Activated T-cell treated with anti-CD3 and anti-CD28 coated beads, Interleukin-2, amount 50 U/mL, for 48 hours (primary cell): ENCODE measurements at regions not wholly inside any gene's neighbourhood (a gene's known extent, or its start where the extent isn't known, plus 50 kb on each side); places are given as distances from the start of the nearest gene placed in this dataset.
"Not testable (repeated sequence)": the region's sequence is repeated elsewhere in the genome, so short reads cannot be mapped to it uniquely, and the experiment has no call there.

Experiments used
- DNase-seq, 2 experiments: peaks; one replicate each; pipeline ENCODE4 v3.0.0-alpha.2; 2020

- no peak for DNase-seq
These were observed 452.0 kb downstream of the PREX1 start for GRCh38 chr20:48375804-48376203.

DNA sequence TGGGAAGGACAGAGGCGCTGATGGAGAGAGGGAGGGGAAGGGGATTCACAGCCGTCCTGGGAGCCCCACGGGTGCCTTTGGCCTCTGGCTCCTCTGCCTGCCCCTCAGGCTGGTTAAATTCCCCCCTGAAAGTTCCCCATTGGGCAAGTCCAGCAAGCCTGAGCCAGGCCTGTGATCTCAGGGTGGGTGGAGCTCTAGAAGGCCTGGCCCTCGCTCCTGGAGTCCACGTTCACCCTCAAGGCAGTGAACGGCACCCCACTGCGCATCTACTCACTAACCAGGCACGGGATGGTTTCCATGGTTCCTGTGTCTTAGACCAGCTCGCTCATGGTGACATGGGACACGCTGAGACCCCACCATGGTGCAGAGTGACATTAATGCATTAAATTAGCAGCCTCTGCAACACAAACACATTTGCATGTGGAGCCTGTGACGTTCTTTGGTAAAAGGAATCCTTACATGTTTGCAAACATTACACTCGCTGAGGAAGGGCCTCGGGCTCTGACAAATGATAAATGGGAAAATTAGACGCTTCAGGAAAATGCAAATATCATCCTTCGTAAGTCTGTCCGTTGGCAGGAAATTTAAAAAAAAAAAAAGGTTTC lies 452.7 kb downstream of the PREX1 start:
- DNase-seq, result no peak

DNA sequence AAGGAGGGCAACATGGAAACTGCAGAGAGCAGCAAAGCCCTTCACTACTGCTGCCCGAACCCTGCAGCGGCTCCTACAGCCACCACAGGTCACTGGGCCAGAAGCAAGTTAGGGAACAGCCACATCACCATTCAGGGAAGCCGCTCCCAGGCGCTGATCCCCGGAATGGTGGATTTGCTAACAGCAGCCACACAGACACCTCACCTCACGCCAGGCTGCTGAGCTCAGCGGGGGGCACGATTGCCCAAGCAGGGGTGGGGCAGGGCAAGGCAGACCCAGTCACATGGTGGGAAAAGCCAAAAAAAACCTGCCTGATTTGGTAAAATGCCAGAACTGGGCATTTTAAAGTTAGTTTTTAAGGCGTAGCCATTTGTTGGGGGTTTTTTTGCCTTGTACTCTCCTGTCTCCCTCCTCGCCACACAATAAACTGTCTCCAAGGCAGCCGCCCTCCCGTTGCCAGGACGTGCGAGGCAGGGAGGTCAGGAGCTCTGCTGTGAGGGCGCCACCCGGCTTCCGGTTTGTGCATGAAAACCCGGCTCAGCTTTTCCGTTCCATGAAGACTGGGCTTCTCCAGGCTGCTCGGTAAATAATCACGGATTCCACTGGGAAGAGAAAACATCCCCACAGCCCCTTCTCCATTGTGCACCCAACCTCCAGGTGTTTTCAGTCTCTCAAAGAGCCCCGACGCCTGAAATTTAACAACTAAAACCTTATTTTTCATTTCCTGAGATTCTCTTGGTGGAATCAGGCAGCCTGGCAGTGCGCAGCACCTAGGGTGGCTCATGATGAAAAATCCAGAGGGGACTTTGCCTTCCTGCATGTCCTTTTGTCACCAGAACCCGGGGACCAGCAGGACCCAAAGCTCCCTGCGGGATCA lies 453.5 kb downstream of the PREX1 start:
- not testable (repeated sequence) for DNase-seq

DNA sequence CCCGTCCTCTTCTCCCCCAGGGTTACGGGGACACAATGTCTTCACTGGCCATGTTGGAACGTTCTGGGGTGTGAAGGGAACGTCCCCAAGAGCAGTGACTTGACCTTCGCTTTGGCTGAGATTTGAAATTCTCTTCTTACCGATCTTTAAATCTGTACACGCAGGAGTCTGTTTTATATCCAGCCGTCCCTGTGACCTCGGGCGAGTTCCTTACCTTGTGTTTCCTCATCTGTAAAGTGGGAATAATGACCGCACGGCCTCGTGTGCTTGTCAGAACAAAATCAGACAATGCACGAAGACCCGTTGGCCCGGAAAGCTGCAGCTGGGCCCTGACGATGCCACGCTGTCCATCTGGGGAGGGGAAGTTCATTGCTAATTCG lies 454.3 kb downstream of the PREX1 start:
- no peak for DNase-seq

DNA sequence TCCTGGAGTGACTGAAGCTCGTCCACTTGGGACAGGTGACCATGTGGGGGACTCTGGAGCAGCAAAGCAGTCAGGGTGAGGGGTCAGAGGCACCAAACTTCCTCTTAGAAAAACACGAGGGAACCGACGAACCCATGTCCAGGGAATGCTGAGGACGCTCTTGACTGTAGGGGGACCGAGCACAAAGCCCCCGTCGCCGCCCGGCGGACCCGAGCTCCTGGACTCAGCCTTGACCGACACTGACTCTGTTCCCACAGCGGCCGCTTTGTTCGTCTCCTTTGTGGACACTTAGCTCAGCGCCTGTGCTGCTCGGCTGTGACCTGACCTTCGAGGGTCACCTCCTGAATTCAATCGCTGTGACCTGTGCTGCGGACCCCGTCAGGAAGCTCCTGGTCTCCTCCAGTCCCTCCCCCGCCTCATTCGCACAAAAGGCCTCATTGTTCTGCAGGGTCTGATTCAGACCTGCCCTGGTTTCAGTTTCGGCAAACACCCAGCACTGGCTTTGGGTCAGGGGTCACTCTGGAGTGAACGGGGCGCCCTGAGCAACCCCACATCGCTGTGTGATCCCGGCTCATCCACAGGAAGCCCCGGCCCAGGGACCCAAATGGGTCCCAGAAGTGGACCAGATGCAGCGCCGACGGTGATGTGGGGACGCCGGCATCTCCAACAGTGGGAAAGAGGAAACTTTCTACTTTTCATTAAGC lies 454.8 kb downstream of the PREX1 start:
- not testable (repeated sequence) for DNase-seq

GRCh38 chr20:48371211-48371610 lies 456.6 kb downstream of the PREX1 start:
- DNase-seq, result no peak

- DNase-seq, result not testable (repeated sequence)
These were observed 459.2 kb downstream of the PREX1 start for GRCh38 chr20:48368580-48369021.

- DNase-seq, result not testable (repeated sequence)
These were observed 460.0 kb downstream of the PREX1 start for GRCh38 chr20:48367541-48368358.

- no peak for DNase-seq
These were observed 461.6 kb downstream of the PREX1 start for GRCh38 chr20:48366230-48366629.

DNA sequence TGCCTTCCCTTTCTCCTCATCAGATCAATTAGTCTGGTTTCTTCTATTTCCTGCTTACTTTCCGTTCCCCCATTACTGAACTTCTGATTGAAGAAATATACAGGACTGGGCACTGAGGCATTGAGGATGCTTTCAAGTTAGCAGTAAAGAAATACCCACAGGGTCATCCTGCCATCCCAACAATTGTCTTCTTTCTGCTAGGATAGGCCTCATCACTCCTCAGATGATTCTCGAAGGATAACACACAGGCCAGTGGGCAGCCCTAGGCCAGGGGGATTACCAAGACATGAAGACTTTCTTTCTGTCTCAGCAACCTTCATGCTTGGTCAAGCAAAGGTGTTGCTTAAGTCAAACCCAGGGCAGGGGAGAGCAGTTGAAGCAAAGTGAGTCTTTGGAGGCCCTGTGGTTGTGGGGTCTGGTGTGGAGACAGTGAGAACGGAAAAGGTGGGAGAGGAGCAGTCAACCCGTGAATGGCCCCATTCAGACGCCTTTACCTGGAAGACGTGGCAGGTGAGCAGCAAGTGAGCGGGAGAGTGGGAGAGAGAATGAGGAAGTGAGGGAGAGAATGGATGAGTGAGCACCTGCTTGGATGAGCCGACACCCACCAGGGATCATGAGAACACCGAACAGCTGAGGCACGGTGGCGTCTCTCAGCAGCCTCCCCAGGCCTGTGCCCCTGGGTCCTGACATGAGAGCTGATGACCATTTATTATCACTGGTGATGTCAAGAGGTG lies 462.9 kb downstream of the PREX1 start:
- no peak for DNase-seq

DNA sequence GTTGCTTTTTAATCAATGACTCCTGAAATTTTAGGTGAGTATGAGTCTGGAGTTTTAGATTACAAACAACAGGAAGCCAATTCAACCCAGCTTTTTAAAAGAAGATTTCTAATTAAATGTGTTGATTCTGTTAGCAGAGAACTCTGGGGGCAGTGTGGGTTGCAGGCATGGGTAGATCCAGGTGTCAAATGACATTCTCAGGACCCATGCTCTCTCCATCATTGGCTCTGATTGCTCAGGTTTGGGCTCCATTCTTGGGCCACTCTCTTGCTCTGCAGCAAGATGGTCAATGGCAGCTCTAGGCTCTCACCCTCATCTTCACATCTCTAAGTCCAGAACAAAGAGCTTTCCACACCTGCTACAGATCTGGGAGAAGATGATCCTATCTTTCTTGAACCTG lies 463.7 kb downstream of the PREX1 start:
- no peak for DNase-seq

DNA sequence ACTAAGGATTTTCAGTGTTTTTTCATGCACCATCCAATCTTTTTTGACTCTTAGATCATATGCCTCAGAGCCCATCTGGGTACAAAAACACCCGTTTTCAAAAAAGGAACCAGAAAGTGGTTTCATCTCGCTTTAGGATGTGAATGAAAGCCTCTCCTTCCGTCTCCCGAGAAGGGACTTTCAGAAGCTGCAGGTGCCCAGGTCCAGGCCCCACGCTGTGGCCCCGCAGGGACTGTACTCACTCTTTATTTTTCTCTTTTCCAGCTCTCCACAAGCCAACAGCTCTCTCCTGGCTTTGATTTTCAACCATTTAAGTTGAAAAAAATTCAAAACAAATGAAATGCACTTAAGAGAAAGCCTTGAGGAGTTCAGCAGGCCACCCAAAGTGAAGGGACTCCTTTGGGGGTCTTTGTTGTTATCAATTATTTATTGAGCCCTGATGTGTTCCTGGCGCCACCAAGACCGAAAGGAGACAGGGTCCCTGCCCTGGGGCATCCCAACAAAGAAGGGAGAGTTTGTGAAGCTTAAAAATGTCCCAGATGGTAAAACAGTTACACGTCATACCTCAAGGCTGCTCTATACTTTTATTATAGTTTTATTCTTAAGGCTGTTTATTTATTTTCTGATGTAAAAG lies 467.3 kb downstream of the PREX1 start:
- DNase-seq, result no peak

- DNase-seq, result no peak
These were observed 468.0 kb downstream of the PREX1 start for GRCh38 chr20:48359692-48360341.

DNA sequence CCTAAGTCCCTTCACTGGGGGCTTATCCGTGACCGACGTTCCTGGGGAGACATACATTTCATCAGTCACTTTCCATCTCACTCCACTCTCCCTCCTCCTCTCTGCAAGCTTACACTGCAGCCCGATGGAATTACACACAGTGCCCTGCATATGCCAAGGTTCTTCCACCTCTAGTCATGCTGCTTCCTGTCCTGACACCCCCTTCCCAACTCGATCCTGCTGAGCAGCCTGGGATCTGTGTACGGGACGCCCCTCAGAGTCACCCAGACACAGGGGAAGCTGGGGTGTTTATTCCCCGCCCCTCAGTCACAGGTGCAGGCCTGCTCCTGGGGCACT lies 468.8 kb downstream of the PREX1 start:
- DNase-seq, result not testable (repeated sequence)

DNA sequence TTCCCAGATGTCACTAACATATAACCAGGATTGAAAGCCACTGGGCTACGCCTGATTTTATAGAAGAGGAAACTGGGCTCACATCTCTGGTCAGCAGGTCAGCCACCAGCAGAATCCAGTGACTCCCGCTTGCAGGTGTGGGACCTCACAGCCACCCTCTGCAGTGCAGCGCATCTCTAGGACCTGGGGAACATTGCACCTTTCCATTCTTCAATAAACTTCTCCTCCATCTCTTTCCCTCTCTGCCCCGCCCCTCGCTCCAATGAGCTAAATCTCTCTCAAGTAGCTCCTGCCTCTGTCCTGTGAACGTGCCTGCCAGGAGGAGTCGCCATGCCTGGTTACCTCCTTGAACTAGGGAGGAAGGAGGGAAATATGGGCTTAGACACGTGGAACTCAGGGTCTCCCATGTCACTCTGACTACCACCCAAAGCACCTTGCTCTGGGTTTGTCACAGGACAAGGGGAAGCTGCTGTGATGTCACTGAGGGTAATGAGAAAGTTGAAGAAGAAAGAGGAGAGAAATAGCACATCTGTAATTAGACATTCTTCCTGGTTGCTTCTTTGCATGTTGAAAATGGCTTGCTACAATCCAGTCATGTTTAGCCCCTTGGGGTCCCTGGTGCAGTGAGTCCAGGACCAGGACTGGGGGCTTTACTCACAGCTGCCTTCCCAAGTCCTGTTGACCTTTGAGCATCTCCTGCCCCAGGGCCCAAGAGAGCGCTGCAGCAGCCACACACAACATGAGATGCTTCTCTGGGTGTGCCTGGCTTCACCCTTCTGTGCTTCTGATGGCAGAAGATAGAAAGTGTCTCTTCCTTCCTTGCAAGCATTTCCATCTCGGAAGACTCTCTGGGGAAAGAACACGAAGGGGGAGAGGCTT lies 469.4 kb downstream of the PREX1 start:
- DNase-seq, result no peak

DNA sequence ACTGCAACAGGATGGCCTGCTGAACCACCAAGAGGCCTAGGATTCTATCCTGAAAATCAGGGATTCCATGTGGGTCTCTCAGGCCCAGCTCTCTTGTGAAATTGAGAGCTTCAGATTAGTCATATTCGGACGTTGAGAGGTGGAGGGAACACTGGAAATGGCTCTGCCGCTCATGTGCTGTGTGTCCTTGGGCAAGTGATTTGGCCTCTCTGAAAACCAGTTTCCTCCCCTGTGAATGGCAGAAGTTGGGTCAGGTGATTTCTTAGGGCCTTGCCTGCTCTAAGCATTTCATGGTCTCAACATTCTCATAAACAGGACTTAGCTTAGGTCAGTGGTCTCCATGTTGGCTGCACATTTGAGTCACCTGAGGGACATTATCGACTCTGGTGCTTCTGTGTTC lies 470.1 kb downstream of the PREX1 start:
- DNase-seq, result no peak

GRCh38 chr20:48354903-48355302 lies 472.9 kb downstream of the PREX1 start:
- no peak for DNase-seq

- DNase-seq, result no peak
These were observed 473.4 kb downstream of the PREX1 start for GRCh38 chr20:48354320-48354876.

DNA sequence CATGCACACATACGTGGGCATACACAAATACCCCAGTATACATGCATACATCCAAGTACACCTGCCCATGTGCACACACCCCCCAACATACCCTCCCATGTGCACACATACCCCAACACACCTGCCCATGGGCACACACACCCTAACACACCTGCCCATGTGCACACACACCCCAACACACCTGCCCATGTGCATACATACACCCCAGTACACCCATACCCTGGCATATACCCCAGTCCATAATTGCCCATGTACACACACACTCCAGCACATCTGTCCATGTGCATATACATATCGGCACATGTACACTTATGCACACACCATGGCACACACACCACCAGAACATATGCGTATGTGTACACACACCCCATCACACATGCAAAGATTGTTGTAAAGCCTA lies 475.2 kb downstream of the PREX1 start:
- DNase-seq, result no peak

DNA sequence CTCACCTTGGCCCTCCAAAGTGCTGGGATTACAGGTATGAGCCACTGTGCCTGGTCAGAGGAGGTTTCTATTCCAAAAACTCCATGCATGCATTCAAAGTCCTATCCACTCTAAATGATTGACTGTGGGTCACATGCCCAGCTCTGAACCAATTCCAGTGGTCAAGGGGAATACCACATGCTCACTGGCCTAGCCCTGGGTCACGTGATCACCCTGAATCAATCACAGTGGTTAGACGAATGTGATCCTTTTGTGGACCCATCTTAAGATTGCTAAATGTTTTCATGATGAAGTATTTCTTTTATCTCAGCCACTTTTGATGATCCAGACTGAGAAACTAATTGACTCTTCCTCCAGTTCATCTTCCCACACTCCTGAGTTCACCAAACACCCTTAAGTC lies 475.8 kb downstream of the PREX1 start:
- no peak for DNase-seq
